ENCODE measurements at regions not wholly inside any gene's neighbourhood (a gene's known extent, or its start where the extent isn't known, plus 50 kb on each side); places are given as distances from the start of the nearest gene placed in this dataset.
"Not testable (repeated sequence)": the region's sequence is repeated elsewhere in the genome, so short reads cannot be mapped to it uniquely, and the experiment has no call there.

GRCh38 chr1:144532156-144532607 lies 60.5 kb upstream of the PPIAL4F start:
- not testable (repeated sequence) for TF ChIP-seq POLR2AphosphoS5 (IDR thresholded peaks at IDR 0.05; ENCODE audit: insufficient read depth, low read depth, low read length); POLR2A (IDR thresholded peaks at IDR 0.05; ENCODE audit: low read depth, low read length)

All from endothelial cell of umbilical vein (primary cell).